ENCODE measurements at regions not wholly inside any gene's neighbourhood (a gene's known extent, or its start where the extent isn't known, plus 50 kb on each side); places are given as distances from the start of the nearest gene placed in this dataset.

DNA sequence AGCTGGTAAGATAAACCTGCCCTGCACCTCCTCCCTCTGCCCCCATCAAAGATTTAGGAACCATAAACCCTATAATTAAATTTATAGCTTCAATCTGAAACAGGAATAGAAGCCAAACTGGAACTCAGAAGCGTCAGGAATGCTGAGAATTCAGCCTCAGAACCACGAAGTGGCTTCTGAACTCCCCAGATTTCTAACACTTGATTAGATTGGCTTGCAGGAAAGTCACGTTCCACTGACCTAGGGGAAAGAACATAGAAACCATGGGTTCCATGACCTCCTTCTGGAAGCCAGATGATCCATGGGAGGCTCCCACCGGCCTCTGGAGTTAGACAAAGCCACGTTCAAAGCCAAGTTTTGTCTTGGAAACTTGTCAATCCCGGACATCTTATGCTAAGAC is 356.5 kb downstream of the MID1IP1 start:
- Histone ChIP-seq H3K4me1 (replicated peaks in 1 of 2; ENCODE audit: control insufficient read depth in 2 of 2, insufficient read depth in 2 of 2, low read length in 2 of 2) (0 out of 5 replicates have a peak, but pooled peaks cover 0 to 4% of the 10 kb centered on the region in 2 experiments), H3K27me3 (ENCODE audit: control insufficient read depth in 2 of 2, insufficient read depth in 2 of 2, low read length in 2 of 2) (peaks cover 0 to 5% of the 10 kb centered on the region in 2 experiments; a peak in 2 of 5 replicates), H3K79me2 (ENCODE audit: control insufficient read depth, insufficient read depth, low read length) (no peaks in the 10 kb centered on the region), H3K9me1 (ENCODE audit: control insufficient read depth, insufficient read depth, low read length) (no peaks in the 10 kb centered on the region), H3K4me3 (no peak overlapping the region), H3K36me3 (ENCODE audit: control insufficient read depth, insufficient read depth, low read length) (no peaks in the 10 kb centered on the region), H3K9ac (ENCODE audit: insufficient read depth in 1 of 2, low read depth in 2 of 2, low read length in 2 of 2) (no peak overlapping the region), H3K9me3 (replicated peaks; ENCODE audit: control insufficient read depth, insufficient read depth, low read depth, low read length) (no peaks in the 10 kb centered on the region), H4K20me1 (replicated peaks; ENCODE audit: control insufficient read depth, insufficient read depth, low read length) (no peaks in the 10 kb centered on the region), H3K27ac (ENCODE audit: extremely low read depth, low read depth, low read length) (no peak overlapping the region), H2AFZ (ENCODE audit: low read depth, low read length) (no peak overlapping the region), H3K4me2 (ENCODE audit: insufficient read depth, low read length) (no peak overlapping the region)
- in situ Hi-C loops (cut with MboI): no loop called here
- POLR2A ChIA-PET: no interaction called here
- ATAC-seq: no peak
- CTCF ChIA-PET (ENCODE audit: low intra/inter-chr PET ratio): no interaction called here
- TF ChIP-seq, protein P1, sequence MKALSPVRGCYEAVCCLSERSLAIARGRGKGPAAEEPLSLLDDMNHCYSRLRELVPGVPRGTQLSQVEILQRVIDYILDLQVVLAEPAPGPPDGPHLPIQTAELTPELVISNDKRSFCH (CRISPR knock-in tag; IDR thresholded peaks at IDR 0.05): no peak
- TF ChIP-seq, protein P1 (tag; IDR thresholded peaks at IDR 0.05): no peak
- TF ChIP-seq ARNT (IDR thresholded peaks at IDR 0.05): no peak
- no peak for TF ChIP-seq ZNF764 (CRISPR knock-in tag; IDR thresholded peaks at IDR 0.05; ENCODE audit: low read depth)
- TF ChIP-seq BMI1 (IDR thresholded peaks at IDR 0.05; ENCODE audit: low read length): no peak
- TF ChIP-seq, protein P2, sequence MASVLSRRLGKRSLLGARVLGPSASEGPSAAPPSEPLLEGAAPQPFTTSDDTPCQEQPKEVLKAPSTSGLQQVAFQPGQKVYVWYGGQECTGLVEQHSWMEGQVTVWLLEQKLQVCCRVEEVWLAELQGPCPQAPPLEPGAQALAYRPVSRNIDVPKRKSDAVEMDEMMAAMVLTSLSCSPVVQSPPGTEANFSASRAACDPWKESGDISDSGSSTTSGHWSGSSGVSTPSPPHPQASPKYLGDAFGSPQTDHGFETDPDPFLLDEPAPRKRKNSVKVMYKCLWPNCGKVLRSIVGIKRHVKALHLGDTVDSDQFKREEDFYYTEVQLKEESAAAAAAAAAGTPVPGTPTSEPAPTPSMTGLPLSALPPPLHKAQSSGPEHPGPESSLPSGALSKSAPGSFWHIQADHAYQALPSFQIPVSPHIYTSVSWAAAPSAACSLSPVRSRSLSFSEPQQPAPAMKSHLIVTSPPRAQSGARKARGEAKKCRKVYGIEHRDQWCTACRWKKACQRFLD (CRISPR knock-in tag; IDR thresholded peaks at IDR 0.05): no peak
- TF ChIP-seq SRSF7 (optimal IDR thresholded peaks at IDR 0.05; ENCODE audit: low read depth, low read length): no peak
- TF ChIP-seq NFE2 (IDR thresholded peaks at IDR 0.05; ENCODE audit: low read depth): no peak
- no peak for TF ChIP-seq SIN3B (IDR thresholded peaks at IDR 0.05; ENCODE audit: low read depth)
- TF ChIP-seq, protein P3, sequence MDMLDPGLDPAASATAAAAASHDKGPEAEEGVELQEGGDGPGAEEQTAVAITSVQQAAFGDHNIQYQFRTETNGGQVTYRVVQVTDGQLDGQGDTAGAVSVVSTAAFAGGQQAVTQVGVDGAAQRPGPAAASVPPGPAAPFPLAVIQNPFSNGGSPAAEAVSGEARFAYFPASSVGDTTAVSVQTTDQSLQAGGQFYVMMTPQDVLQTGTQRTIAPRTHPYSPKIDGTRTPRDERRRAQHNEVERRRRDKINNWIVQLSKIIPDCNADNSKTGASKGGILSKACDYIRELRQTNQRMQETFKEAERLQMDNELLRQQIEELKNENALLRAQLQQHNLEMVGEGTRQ (CRISPR knock-in tag; IDR thresholded peaks at IDR 0.05): no peak
- TF ChIP-seq, protein P4, sequence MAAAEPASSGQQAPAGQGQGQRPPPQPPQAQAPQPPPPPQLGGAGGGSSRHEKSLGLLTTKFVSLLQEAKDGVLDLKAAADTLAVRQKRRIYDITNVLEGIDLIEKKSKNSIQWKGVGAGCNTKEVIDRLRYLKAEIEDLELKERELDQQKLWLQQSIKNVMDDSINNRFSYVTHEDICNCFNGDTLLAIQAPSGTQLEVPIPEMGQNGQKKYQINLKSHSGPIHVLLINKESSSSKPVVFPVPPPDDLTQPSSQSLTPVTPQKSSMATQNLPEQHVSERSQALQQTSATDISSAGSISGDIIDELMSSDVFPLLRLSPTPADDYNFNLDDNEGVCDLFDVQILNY (CRISPR knock-in tag; IDR thresholded peaks at IDR 0.05): no peak
- no peak for TF ChIP-seq MCM7 (IDR thresholded peaks at IDR 0.05)
- TF ChIP-seq SMAD3 (CRISPR knock-in tag; conservative IDR thresholded peaks at IDR 0.05): no peak
- TF ChIP-seq, protein P5, sequence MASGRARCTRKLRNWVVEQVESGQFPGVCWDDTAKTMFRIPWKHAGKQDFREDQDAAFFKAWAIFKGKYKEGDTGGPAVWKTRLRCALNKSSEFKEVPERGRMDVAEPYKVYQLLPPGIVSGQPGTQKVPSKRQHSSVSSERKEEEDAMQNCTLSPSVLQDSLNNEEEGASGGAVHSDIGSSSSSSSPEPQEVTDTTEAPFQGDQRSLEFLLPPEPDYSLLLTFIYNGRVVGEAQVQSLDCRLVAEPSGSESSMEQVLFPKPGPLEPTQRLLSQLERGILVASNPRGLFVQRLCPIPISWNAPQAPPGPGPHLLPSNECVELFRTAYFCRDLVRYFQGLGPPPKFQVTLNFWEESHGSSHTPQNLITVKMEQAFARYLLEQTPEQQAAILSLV (tag; IDR thresholded peaks at IDR 0.05): no peak
- BruUV-seq (replicated peaks): no TSS peak
- 0% methylated on average over 6 of the region's 6 CpGs for WGBS (ENCODE audit: insufficient coverage, low coverage, missing lambda C conversion rate)
- no peak for FAIRE-seq
- intact Hi-C loops (cut with micrococcal nuclease): no loop called here
- no peak for DNase-seq (ENCODE audit: extremely low read depth in 1 of 4, low spot score in 3 of 4)
